ENCODE measurements at regions not wholly inside any gene's neighbourhood (a gene's known extent, or its start where the extent isn't known, plus 50 kb on each side); places are given as distances from the start of the nearest gene placed in this dataset.
A peak's percentile ranks its signal among the peaks of the same experiment; 100 is the strongest.

GRCh38 chr11:45597097-45597496 lies 68.3 kb downstream of the CHST1 start:
- no peak for DNase-seq (ENCODE audit: low spot score)

GRCh38 chr11:45596571-45596970 lies 68.9 kb downstream of the CHST1 start:
- DNase-seq (ENCODE audit: low spot score): no peak

- peak; percentile 22 for DNase-seq (ENCODE audit: low spot score)
Observed at GRCh38 chr11:45593992-45594391, 71.4 kb downstream of the CHST1 start.

GRCh38 chr11:45592636-45593035 lies 72.8 kb downstream of the CHST1 start:
- no peak for DNase-seq (ENCODE audit: low spot score)

GRCh38 chr11:45590743-45591142 lies 74.7 kb downstream of the CHST1 start:
- no peak for DNase-seq (ENCODE audit: low spot score)

- DNase-seq (ENCODE audit: low spot score): no peak
Observed at GRCh38 chr11:45585205-45585604, 80.2 kb downstream of the CHST1 start.

- no peak for DNase-seq (ENCODE audit: low spot score)
Observed at GRCh38 chr11:45583981-45584566, 81.3 kb downstream of the CHST1 start.

GRCh38 chr11:45580399-45580798 lies 85.0 kb downstream of the CHST1 start:
- DNase-seq (ENCODE audit: low spot score): peak; percentile 58

GRCh38 chr11:45578316-45578715 lies 87.1 kb downstream of the CHST1 start:
- no peak for DNase-seq (ENCODE audit: low spot score)

GRCh38 chr11:45577752-45578151 lies 87.7 kb downstream of the CHST1 start:
- no peak for DNase-seq (ENCODE audit: low spot score)

- DNase-seq (ENCODE audit: low spot score): no peak
Observed at GRCh38 chr11:45576461-45577215, 88.8 kb downstream of the CHST1 start.

GRCh38 chr11:45573728-45574127 lies 91.7 kb downstream of the CHST1 start:
- DNase-seq (ENCODE audit: low spot score): no peak

GRCh38 chr11:45572354-45573123 lies 92.9 kb downstream of the CHST1 start:
- no peak for DNase-seq (ENCODE audit: low spot score)

GRCh38 chr11:45569776-45570175 lies 95.6 kb downstream of the CHST1 start:
- no peak for DNase-seq (ENCODE audit: low spot score)

- DNase-seq (ENCODE audit: low spot score): no peak
Observed at GRCh38 chr11:45568049-45568448, 97.4 kb downstream of the CHST1 start.

- no peak for DNase-seq (ENCODE audit: low spot score)
Observed at GRCh38 chr11:45565446-45565988, 99.9 kb downstream of the CHST1 start.

GRCh38 chr11:45563810-45564209 lies 101.6 kb downstream of the CHST1 start:
- DNase-seq (ENCODE audit: low spot score): no peak

GRCh38 chr11:45563171-45563570 lies 102.3 kb downstream of the CHST1 start:
- DNase-seq (ENCODE audit: low spot score): no peak

GRCh38 chr11:45560913-45561281 lies 104.5 kb downstream of the CHST1 start:
- DNase-seq (ENCODE audit: low spot score): no peak

- no peak for DNase-seq (ENCODE audit: low spot score)
Observed at GRCh38 chr11:45560155-45560912, 105.1 kb downstream of the CHST1 start.

- no peak for DNase-seq (ENCODE audit: low spot score)
Observed at GRCh38 chr11:45556851-45557707, 108.3 kb downstream of the CHST1 start.

Data from COLO829 (cell line).